GM18520 (cell line): ENCODE measurements at regions not wholly inside any gene's neighbourhood (a gene's known extent, or its start where the extent isn't known, plus 50 kb on each side); places are given as distances from the start of the nearest gene placed in this dataset.
"Not testable (repeated sequence)": the region's sequence is repeated elsewhere in the genome, so short reads cannot be mapped to it uniquely, and the experiment has no call there.

Source experiments
- ATAC-seq: cut with Tn5 transposase; IDR thresholded peaks from one replicate; pipeline ENCODE4 v1.9.1; 2021; ENCODE audit not compliant: unreplicated experiment

- not testable (repeated sequence) for ATAC-seq
Observed at GRCh38 chr12:13518034-13518433, 321.5 kb downstream of the EMP1 start.

GRCh38 chr12:13509740-13510139 is 313.2 kb downstream of the EMP1 start:
- no peak for ATAC-seq

GRCh38 chr12:13505636-13506035 is 309.1 kb downstream of the EMP1 start:
- no peak for ATAC-seq

GRCh38 chr12:13505224-13505623 is 308.7 kb downstream of the EMP1 start:
- ATAC-seq, result peak; percentile 65

- peak; percentile 13 for ATAC-seq
Observed at GRCh38 chr12:13504736-13505135, 308.2 kb downstream of the EMP1 start.

GRCh38 chr12:13504074-13504473 is 307.5 kb downstream of the EMP1 start:
- no peak for ATAC-seq

- no peak for ATAC-seq
Observed at GRCh38 chr12:13503094-13503835, 306.7 kb downstream of the EMP1 start.

- ATAC-seq, result no peak
Observed at GRCh38 chr12:13499008-13499407, 302.5 kb downstream of the EMP1 start.

- ATAC-seq, result no peak
Observed at GRCh38 chr12:13496111-13496510, 299.6 kb downstream of the EMP1 start.

GRCh38 chr12:13489246-13489645 is 292.7 kb downstream of the EMP1 start:
- no peak for ATAC-seq

GRCh38 chr12:13487326-13487725 is 290.8 kb downstream of the EMP1 start:
- no peak for ATAC-seq

GRCh38 chr12:13486794-13487193 is 290.3 kb downstream of the EMP1 start:
- no peak for ATAC-seq

- ATAC-seq, result no peak
Observed at GRCh38 chr12:13478650-13479181, 282.2 kb downstream of the EMP1 start.

- ATAC-seq, result no peak
Observed at GRCh38 chr12:13474381-13474780, 277.9 kb downstream of the EMP1 start.

GRCh38 chr12:13472690-13473089 is 276.2 kb downstream of the EMP1 start:
- peak; percentile 99 for ATAC-seq

- ATAC-seq, result no peak
Observed at GRCh38 chr12:13471471-13471870, 274.9 kb downstream of the EMP1 start.

GRCh38 chr12:13465635-13466034 is 269.1 kb downstream of the EMP1 start:
- ATAC-seq, result no peak

GRCh38 chr12:13463189-13463588 is 266.7 kb downstream of the EMP1 start:
- no peak for ATAC-seq

GRCh38 chr12:13462450-13462849 is 265.9 kb downstream of the EMP1 start:
- ATAC-seq, result no peak

GRCh38 chr12:13455778-13456144 is 259.2 kb downstream of the EMP1 start:
- ATAC-seq, result no peak

GRCh38 chr12:13454991-13455777 is 258.7 kb downstream of the EMP1 start:
- ATAC-seq, result peak; percentile 67

GRCh38 chr12:13452955-13453570 is 256.5 kb downstream of the EMP1 start:
- no peak for ATAC-seq
